SK-N-SH treated with all-trans-retinoic acid at 6 μM for 48 hours (cell line): ENCODE measurements at regions not wholly inside any gene's neighbourhood (a gene's known extent, or its start where the extent isn't known, plus 50 kb on each side); places are given as distances from the start of the nearest gene placed in this dataset.

Source experiments
- ARNTL ChIP-seq: fragments of 450-650 bp; formaldehyde crosslinking; IDR thresholded peaks from 2 replicates; pipeline ENCODE4 v1.5.0; 2020; ENCODE audit warnings: low read depth, mild to moderate bottlenecking, moderate library complexity, borderline replicate concordance
- ZC3H10 ChIP-seq: fragments of 250-450 bp; sonication (Bioruptor Pico); IDR thresholded peaks from 2 replicates; pipeline ENCODE4 v1.5.1; 2021; ENCODE audit warnings: mild to moderate bottlenecking, moderate library complexity
- ZNF565 ChIP-seq: fragments of 450-650 bp; formaldehyde crosslinking; conservative IDR thresholded peaks from 2 replicates; pipeline ENCODE4 v1.5.0; 2020; ENCODE audit warnings: low read depth, mild to moderate bottlenecking, moderate library complexity
- ZNF8 ChIP-seq: fragments of 450-650 bp; formaldehyde crosslinking; IDR thresholded peaks from 2 replicates; pipeline ENCODE4 v1.5.0; 2020; ENCODE audit warnings: mild to moderate bottlenecking, moderate library complexity

- TF ChIP-seq ZC3H10 (CRISPR knock-in tag) (no peak), ZNF565 (CRISPR knock-in tag) (no peak), ARNTL (CRISPR knock-in tag) (no peak), ZNF8 (CRISPR knock-in tag) (no peak)
Observed at GRCh38 chr3:144663456-144664436, 692.1 kb downstream of the DIPK2A start.
